Germinal center (tissue), 1 donor: ENCODE measurements at regions not wholly inside any gene's neighbourhood (a gene's known extent, or its start where the extent isn't known, plus 50 kb on each side); places are given as distances from the start of the nearest gene placed in this dataset.

ENCODE experiments used
- DNase-seq: peaks from one replicate; pipeline ENCODE4 v3.0.0; 2012; ENCODE audit warnings: mixed read lengths, low spot score

- no peak for DNase-seq
Observed at GRCh38 chr6:165986311-165986913, 181.2 kb downstream of the TBXT start.

GRCh38 chr6:165985806-165986299, 181.8 kb downstream of the TBXT start:
- DNase-seq = no peak

GRCh38 chr6:165985281-165985805, 182.3 kb downstream of the TBXT start:
- DNase-seq = no peak

- DNase-seq = no peak
Observed at GRCh38 chr6:165984729-165985275, 182.8 kb downstream of the TBXT start.

GRCh38 chr6:165983112-165984072, 184.3 kb downstream of the TBXT start:
- DNase-seq = no peak

- no peak for DNase-seq
Observed at GRCh38 chr6:165978476-165978875, 189.2 kb downstream of the TBXT start.

GRCh38 chr6:165976684-165977083, 191.0 kb downstream of the TBXT start:
- no peak for DNase-seq

GRCh38 chr6:165974817-165975216, 192.8 kb downstream of the TBXT start:
- DNase-seq = no peak

GRCh38 chr6:165973473-165973872, 194.2 kb downstream of the TBXT start:
- no peak for DNase-seq

GRCh38 chr6:165972139-165972802, 195.4 kb downstream of the TBXT start:
- DNase-seq = no peak

- DNase-seq = no peak
Observed at GRCh38 chr6:165971202-165971601, 196.4 kb downstream of the TBXT start.

GRCh38 chr6:165970001-165970400, 197.7 kb downstream of the TBXT start:
- DNase-seq = no peak

- DNase-seq = no peak
Observed at GRCh38 chr6:165969184-165969583, 198.5 kb downstream of the TBXT start.

- no peak for DNase-seq
Observed at GRCh38 chr6:165968408-165968807, 199.2 kb downstream of the TBXT start.

GRCh38 chr6:165967810-165968407, 199.7 kb downstream of the TBXT start:
- no peak for DNase-seq

GRCh38 chr6:165963750-165964149, 203.9 kb downstream of the TBXT start:
- DNase-seq = no peak

- no peak for DNase-seq
Observed at GRCh38 chr6:165962366-165962765, 205.3 kb downstream of the TBXT start.

GRCh38 chr6:165961233-165961632, 206.4 kb downstream of the TBXT start:
- DNase-seq = no peak

- no peak for DNase-seq
Observed at GRCh38 chr6:165960695-165961094, 207.0 kb downstream of the TBXT start.

GRCh38 chr6:165959627-165960026, 208.0 kb downstream of the TBXT start:
- no peak for DNase-seq

GRCh38 chr6:165956874-165957273, 210.8 kb downstream of the TBXT start:
- DNase-seq = no peak

- DNase-seq = no peak
Observed at GRCh38 chr6:165952514-165952913, 215.1 kb downstream of the TBXT start.
